K562 (cell line): ENCODE measurements at regions not wholly inside any gene's neighbourhood (a gene's known extent, or its start where the extent isn't known, plus 50 kb on each side); places are given as distances from the start of the nearest gene placed in this dataset.

ENCODE experiments used
- ATAC-seq: fragments of 200-7000 bp; cut with Tn5 transposase; 3 replicates; pipeline ENCODE4 v1.9.1; 2020; ENCODE audit warnings: moderate library complexity
- BruUV-seq: library from RNA; stranded (reverse); fragments of 400-500 nt; replicated peaks from 2 replicates; lab custom pipeline; 2021; lab: Mats Ljungman, UMichigan
- CTCF ChIA-PET: fragments of 300-600 bp; formaldehyde crosslinking; extraction: SDS; loops from one replicate; lab custom pipeline; 2021; ENCODE audit warnings: low intra/inter-chr PET ratio; lab: Yijun Ruan, JAX
- POLR2A ChIA-PET: fragments of 300-600, 350-650 bp; sonication (Branson Sonifier 250); formaldehyde crosslinking; extraction: SDS; loops from one replicate; lab custom pipeline; 2021; ENCODE audit warnings: antibody characterized with exemption, inconsistent platforms; lab: Yijun Ruan, JAX
- DNase-seq, 4 experiments: peaks; one replicate each; pipeline versions ENCODE4 v3.0.0 to v3.0.0-alpha.2; 2011 to 2018; ENCODE audit warnings: low spot score in 3 of 4, mixed read lengths in 3 of 4; ENCODE audit errors: extremely low read depth in 1 of 4
- FAIRE-seq: peaks from 2 replicates; lab custom pipeline; 2011; peaks lifted over from hg19 to GRCh38; lab: Jason Lieb, UNC
- H2AFZ ChIP-seq: 2 replicates; pipeline ENCODE4 v1.6.0; 2011; ENCODE audit warnings: low read depth, low read length, control low read depth, inconsistent platforms
- H3K27ac ChIP-seq: fragments of 200-600 bp; 3 replicates; pipeline ENCODE4 v1.8.0; 2011; ENCODE audit warnings: low read depth, mild to moderate bottlenecking, control low read depth, inconsistent platforms, low read length, moderate library complexity, mixed read lengths; ENCODE audit errors: extremely low read depth
- H3K27me3 ChIP-seq, 2 experiments: fragments of 300-600 bp in 1 of 2; 2 replicates in 1 of 2; 3 replicates in 1 of 2; pipeline versions ENCODE4 v1.6.0 to v1.8.0; 2011; ENCODE audit warnings: inconsistent platforms in 2 of 2, low read length in 2 of 2, mild to moderate bottlenecking in 1 of 2, mixed read lengths in 1 of 2, moderate library complexity in 1 of 2; ENCODE audit not compliant: control insufficient read depth in 2 of 2, insufficient read depth in 2 of 2
- H3K36me3 ChIP-seq: fragments of 300-600 bp; 3 replicates; pipeline ENCODE4 v1.8.0; 2011; ENCODE audit warnings: mild to moderate bottlenecking, low read length, inconsistent platforms; ENCODE audit not compliant: control insufficient read depth, insufficient read depth
- H3K4me1 ChIP-seq, 2 experiments: fragments of 200-600 bp in 1 of 2; replicated peaks in 1 of 2; 2 replicates in 1 of 2; 3 replicates in 1 of 2; pipeline versions ENCODE4 v1.5.1 to v1.8.0; 2011; ENCODE audit warnings: inconsistent platforms in 2 of 2, low read length in 2 of 2, mild to moderate bottlenecking in 1 of 2, mixed read lengths in 1 of 2, moderate library complexity in 1 of 2; ENCODE audit not compliant: control insufficient read depth in 2 of 2, insufficient read depth in 2 of 2
- H3K4me2 ChIP-seq: 2 replicates; pipeline ENCODE4 v1.6.1; 2011; ENCODE audit warnings: low read length, control low read depth, inconsistent platforms, mixed read lengths; ENCODE audit not compliant: insufficient read depth
- H3K4me3 ChIP-seq: fragments of 200-600 bp; sonication (generic), shearing (Covaris generic); 2 replicates; pipeline ENCODE4 v1.5.1; 2016; ENCODE audit warnings: control low read depth, inconsistent platforms
- H3K79me2 ChIP-seq: fragments of 200-600 bp; 3 replicates; pipeline ENCODE4 v1.8.0; 2011; ENCODE audit warnings: low read length, inconsistent platforms; ENCODE audit not compliant: control insufficient read depth, insufficient read depth
- H3K9ac ChIP-seq, 2 experiments: 2 replicates each; pipeline versions ENCODE4 v1.6.0 to v1.6.1; 2011; ENCODE audit warnings: low read depth in 2 of 2, low read length in 2 of 2, control low read depth in 1 of 2, inconsistent platforms in 1 of 2, mild to moderate bottlenecking in 1 of 2, mixed read lengths in 1 of 2; ENCODE audit not compliant: insufficient read depth in 1 of 2
- H3K9me1 ChIP-seq: one replicate; pipeline ENCODE4 v1.6.0; 2011; ENCODE audit warnings: inconsistent platforms, mild to moderate bottlenecking, low read length, moderate library complexity; ENCODE audit not compliant: control insufficient read depth, insufficient read depth
- H3K9me3 ChIP-seq: replicated peaks from 2 replicates; pipeline ENCODE4 v1.5.1; 2011; ENCODE audit warnings: low read depth, low read length, inconsistent platforms; ENCODE audit not compliant: control insufficient read depth, insufficient read depth
- H4K20me1 ChIP-seq: replicated peaks from 2 replicates; pipeline ENCODE4 v1.6.1; 2011; ENCODE audit warnings: low read length, inconsistent platforms, mixed read lengths; ENCODE audit not compliant: control insufficient read depth, insufficient read depth
- CCAR2 ChIP-seq: fragments of 200-400 bp; formaldehyde crosslinking; IDR thresholded peaks from 2 replicates; pipeline ENCODE4 v1.6.1; 2017; ENCODE audit warnings: mild to moderate bottlenecking, low read depth, low read length
- EZH2 ChIP-seq: IDR thresholded peaks from 2 replicates; pipeline ENCODE4 v1.6.1; 2012; ENCODE audit warnings: low read depth, mild to moderate bottlenecking, inconsistent platforms, low read length, borderline replicate concordance
- GTF2E2 ChIP-seq: fragments of 200-800 bp; sonication (Bioruptor generic); IDR thresholded peaks from 2 replicates; pipeline ENCODE4 v1.6.1; 2016; ENCODE audit warnings: missing genetic modification characterization, missing compliant biosample characterization
- NBN ChIP-seq: fragments of 450-650 bp; IDR thresholded peaks from 2 replicates; pipeline ENCODE4 v1.6.1; 2016; ENCODE audit warnings: low read depth, mild to moderate bottlenecking
- POLR2G ChIP-seq: fragments of 200-400 bp; formaldehyde crosslinking; IDR thresholded peaks from 2 replicates; pipeline ENCODE4 v1.6.1; 2017; ENCODE audit warnings: low read depth, mild to moderate bottlenecking, antibody characterized with exemption, low read length, moderate library complexity
- SMARCC2 ChIP-seq: fragments of 450-650 bp; IDR thresholded peaks from 2 replicates; pipeline ENCODE4 v1.6.1; 2017; ENCODE audit warnings: antibody characterized with exemption, moderate library complexity, mild to moderate bottlenecking, low read depth
- TARDBP ChIP-seq: fragments of 450-650 bp; IDR thresholded peaks from 2 replicates; pipeline ENCODE4 v1.6.1; 2016
- ZNF184 ChIP-seq: sonication (generic); formaldehyde crosslinking; IDR thresholded peaks from 2 replicates; pipeline ENCODE4 v1.5.0; 2020; ENCODE audit warnings: missing genetic modification reagents
- WGBS: fragments of 100-300 bp; shearing (Covaris generic); methylation state at CpG from one replicate; pipeline ENCODE4 v1.1.6; 2016; ENCODE audit warnings: low coverage, mixed read lengths; ENCODE audit not compliant: insufficient coverage; ENCODE audit errors: missing lambda C conversion rate; 5-methylcytosine and 5-hydroxymethylcytosine counted together
- in situ Hi-C: fragments of 300-500 bp; cut with MboI; formaldehyde crosslinking; loops from 4 replicates; pipeline ENCODE4 v1.15.0; 2018; ENCODE audit warnings: inconsistent platforms, mixed read lengths
- intact Hi-C: fragments of 100-400 bp; cut with micrococcal nuclease; formaldehyde crosslinking; loops from 2 replicates; pipeline ENCODE4 v1.14.2; 2022
- TF ChIP-seq, protein P1 (sequence below): sonication (generic); formaldehyde crosslinking; IDR thresholded peaks from 2 replicates; pipeline ENCODE4 v1.8.0; 2023; ENCODE audit warnings: mild to moderate bottlenecking, missing genetic modification reagents

DNA sequence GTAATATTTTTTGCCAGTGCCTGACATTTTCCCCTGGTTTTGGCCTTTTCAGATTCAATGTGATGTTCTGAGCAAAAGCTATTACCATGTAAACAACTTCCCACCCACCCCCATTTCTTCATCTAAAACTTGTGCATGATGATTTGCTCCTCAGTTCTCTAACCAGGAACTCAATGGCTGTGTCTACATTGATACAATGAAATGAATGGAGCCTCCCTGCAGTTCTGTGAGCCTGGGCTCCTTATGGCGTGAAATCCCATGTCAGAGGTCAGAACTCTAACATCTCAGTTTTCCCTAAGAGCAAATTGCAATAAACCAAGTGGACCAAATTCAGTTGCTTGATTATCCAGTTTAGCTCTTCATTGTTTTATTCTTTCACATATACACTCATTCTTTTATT lies 534.8 kb upstream of the LCORL start (continued):
- TF ChIP-seq POLR2G (no peak), EZH2 (no peak), ZNF184 (CRISPR knock-in tag) (no peak), GTF2E2 (tag) (no peak)

DNA sequence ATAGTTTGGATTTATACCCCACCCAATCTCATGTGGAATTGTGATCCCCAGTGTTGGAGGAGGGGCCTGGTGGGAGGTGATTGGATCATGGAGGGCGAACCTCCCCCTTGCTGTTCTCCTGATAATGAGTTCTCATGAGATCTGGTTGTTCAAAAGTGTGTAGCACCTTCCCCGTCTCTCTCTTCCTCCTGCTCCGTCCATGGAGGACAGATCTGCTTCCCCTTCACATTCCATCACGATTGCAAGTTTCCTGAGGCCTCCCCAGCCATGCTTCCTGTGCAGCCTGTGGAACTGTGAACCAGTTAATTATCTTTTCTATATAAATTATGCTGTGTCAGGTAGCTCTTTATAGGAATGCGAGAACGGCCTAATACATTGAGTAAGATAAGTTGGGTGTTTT lies 518.8 kb upstream of the LCORL start:
- no TSS peak for BruUV-seq
- H3K9me1 ChIP-seq, result no peaks in the 10 kb centered on the region
- H3K4me1 ChIP-seq, result no peaks in the 10 kb centered on the region
- in situ Hi-C loops (no loop called here), intact Hi-C loops (no loop called here)
- H3K4me2 ChIP-seq, result no peak overlapping the region
- H3K36me3 ChIP-seq, result no peaks in the 10 kb centered on the region
- no peaks in the 10 kb centered on the region for H4K20me1 ChIP-seq
- ChIA-PET CTCF (no interaction called here), POLR2A (no interaction called here)
- 2% methylated on average over 6 of the region's 6 CpGs for WGBS
- no peaks in the 10 kb centered on the region for H3K79me2 ChIP-seq
- no peak overlapping the region for H3K27ac ChIP-seq
- H3K9me3 ChIP-seq, result no peaks in the 10 kb centered on the region
- H2AFZ ChIP-seq, result no peak overlapping the region
- DNase-seq, result no peak
- ATAC-seq, result no peak
- no peaks in the 10 kb centered on the region for H3K27me3 ChIP-seq
- H3K4me3 ChIP-seq, result no peak overlapping the region
- no peak overlapping the region for H3K9ac ChIP-seq
- FAIRE-seq, result no peak
- TF ChIP-seq NBN (no peak), SMARCC2 (no peak), TARDBP (no peak), CCAR2 (no peak)
- TF ChIP-seq, protein P1, sequence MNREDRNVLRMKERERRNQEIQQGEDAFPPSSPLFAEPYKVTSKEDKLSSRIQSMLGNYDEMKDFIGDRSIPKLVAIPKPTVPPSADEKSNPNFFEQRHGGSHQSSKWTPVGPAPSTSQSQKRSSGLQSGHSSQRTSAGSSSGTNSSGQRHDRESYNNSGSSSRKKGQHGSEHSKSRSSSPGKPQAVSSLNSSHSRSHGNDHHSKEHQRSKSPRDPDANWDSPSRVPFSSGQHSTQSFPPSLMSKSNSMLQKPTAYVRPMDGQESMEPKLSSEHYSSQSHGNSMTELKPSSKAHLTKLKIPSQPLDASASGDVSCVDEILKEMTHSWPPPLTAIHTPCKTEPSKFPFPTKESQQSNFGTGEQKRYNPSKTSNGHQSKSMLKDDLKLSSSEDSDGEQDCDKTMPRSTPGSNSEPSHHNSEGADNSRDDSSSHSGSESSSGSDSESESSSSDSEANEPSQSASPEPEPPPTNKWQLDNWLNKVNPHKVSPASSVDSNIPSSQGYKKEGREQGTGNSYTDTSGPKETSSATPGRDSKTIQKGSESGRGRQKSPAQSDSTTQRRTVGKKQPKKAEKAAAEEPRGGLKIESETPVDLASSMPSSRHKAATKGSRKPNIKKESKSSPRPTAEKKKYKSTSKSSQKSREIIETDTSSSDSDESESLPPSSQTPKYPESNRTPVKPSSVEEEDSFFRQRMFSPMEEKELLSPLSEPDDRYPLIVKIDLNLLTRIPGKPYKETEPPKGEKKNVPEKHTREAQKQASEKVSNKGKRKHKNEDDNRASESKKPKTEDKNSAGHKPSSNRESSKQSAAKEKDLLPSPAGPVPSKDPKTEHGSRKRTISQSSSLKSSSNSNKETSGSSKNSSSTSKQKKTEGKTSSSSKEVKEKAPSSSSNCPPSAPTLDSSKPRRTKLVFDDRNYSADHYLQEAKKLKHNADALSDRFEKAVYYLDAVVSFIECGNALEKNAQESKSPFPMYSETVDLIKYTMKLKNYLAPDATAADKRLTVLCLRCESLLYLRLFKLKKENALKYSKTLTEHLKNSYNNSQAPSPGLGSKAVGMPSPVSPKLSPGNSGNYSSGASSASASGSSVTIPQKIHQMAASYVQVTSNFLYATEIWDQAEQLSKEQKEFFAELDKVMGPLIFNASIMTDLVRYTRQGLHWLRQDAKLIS (CRISPR knock-in tag), result no peak
